Testis (tissue), 2 donors: ENCODE measurements at regions not wholly inside any gene's neighbourhood (a gene's known extent, or its start where the extent isn't known, plus 50 kb on each side); places are given as distances from the start of the nearest gene placed in this dataset.

ENCODE experiments used
- CTCF ChIP-seq, 3 experiments: fragments of 450-650 bp in 2 of 3; fragments of 200-600 bp in 1 of 3; sonication (generic) in 1 of 3; IDR thresholded peaks; one replicate each; pipeline ENCODE4 v1.5.1; 2016 to 2019; ENCODE audit warnings: antibody characterized with exemption in 3 of 3, mild to moderate bottlenecking in 2 of 3, moderate library complexity in 1 of 3
- POLR2A ChIP-seq: fragments of 450-650 bp; IDR thresholded peaks from one replicate; pipeline ENCODE4 v1.6.1; 2017; ENCODE audit warnings: antibody characterized with exemption, mild to moderate bottlenecking, moderate library complexity

GRCh38 chr2:196291426-196291825 is 120.0 kb upstream of the STK17B start:
- TF ChIP-seq CTCF (IDR thresholded peaks at IDR 0.05): no peak
- TF ChIP-seq POLR2A: no peak
